HG03439 (cell line): ENCODE measurements at regions not wholly inside any gene's neighbourhood (a gene's known extent, or its start where the extent isn't known, plus 50 kb on each side); places are given as distances from the start of the nearest gene placed in this dataset.
"Not testable (repeated sequence)": the region's sequence is repeated elsewhere in the genome, so short reads cannot be mapped to it uniquely, and the experiment has no call there.

Experiments
- ATAC-seq: cut with Tn5 transposase; IDR thresholded peaks from one replicate; pipeline ENCODE4 v1.9.1; 2021; ENCODE audit warnings: mild to moderate bottlenecking, moderate library complexity; ENCODE audit not compliant: unreplicated experiment

DNA sequence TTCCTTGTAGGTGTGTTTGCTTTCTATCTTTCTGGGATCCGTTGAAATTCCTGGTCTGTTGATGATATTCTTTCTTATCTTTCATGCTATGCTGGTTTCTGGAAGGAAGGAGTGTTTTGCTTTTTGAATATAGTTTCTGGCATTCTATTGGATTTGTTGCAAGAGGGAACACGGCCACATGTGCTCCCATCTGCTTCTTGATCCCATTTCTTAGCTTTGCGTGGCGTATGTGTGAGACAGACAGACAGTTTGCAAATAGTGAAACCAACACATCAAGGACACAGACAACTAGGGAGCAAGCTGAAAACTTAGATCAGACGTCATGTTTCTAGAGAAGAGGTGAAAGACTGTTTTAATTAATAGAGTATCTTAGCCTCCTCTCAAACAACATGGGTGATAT lies 261.9 kb upstream of the PUDP start:
- ATAC-seq = no peak

GRCh38 chrX:7399373-7399772 lies 251.4 kb upstream of the PUDP start:
- no peak for ATAC-seq

- ATAC-seq = no peak
Measured at GRCh38 chrX:7390441-7390840, 242.5 kb upstream of the PUDP start.

GRCh38 chrX:7389576-7389975 lies 241.6 kb upstream of the PUDP start:
- no peak for ATAC-seq

DNA sequence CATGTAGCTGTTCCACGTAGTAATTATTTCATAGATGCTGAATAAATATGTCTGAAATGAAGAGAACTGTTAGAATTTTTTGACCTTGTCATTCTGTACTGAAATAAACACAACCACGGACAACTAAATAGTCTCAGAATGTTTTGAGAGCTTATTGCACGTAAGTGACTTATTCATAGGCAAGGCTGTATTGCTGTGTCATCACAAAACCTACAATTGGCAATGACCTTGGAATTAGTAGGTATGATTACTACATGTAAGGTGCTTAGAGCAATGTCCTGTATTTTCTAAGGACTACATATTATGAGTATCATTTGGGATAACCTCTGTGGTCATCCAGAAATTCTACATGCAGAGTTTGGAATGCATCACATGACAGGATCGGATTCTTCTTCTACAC lies 237.2 kb upstream of the PUDP start:
- ATAC-seq = no peak

GRCh38 chrX:7378406-7378805 lies 230.5 kb upstream of the PUDP start:
- no peak for ATAC-seq

DNA sequence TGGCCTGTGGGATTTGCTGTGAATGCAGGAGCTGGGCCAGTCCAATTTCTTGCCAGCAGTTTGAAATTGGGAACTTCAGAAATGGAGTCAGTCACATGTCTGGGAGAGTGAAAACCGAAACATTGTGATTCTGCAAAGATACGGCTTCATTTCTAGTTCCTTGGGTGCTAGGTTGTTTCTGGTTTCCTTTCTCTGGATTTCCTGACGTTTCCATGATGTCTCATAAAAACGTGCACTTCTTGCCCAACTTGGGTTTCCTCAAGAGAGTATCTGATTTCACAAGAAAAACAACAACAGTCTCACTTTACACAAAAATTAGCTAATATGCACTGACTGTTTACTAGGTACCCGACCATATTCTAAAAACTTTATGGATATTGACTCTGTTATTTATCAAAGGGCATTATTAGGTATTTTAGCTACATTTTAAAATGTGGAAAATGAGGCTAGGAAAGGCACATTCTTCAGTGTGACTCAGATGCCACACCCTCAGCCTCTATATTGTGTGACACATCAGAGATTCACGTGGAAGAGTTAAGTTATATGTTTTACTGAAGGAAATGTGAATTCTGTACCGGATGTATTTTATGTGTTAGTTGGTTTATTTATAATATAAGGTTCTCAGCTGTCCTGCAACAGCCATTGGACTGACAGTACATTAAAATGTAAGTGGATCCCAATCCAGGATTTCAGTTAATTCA lies 225.0 kb upstream of the PUDP start:
- ATAC-seq = no peak

DNA sequence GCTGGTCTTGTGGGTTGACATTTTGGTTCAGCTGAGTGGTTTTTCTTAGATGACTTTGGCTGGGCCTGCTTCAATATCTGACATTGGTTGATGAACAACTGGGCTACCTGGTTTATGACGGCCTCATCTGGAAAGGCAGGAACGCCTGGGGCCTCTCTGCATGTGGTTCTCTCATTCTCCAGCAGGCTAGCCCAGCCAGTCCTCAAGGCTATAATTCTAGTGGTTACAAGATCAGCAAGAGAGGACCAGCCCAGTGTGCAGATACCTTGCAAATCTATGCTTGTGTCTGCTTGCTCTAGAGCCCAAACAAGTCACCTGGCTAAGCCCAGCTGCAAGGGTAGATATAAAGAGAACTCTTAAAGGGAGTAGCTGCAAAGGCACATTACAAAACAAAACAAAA lies 214.2 kb upstream of the PUDP start:
- ATAC-seq = no peak

DNA sequence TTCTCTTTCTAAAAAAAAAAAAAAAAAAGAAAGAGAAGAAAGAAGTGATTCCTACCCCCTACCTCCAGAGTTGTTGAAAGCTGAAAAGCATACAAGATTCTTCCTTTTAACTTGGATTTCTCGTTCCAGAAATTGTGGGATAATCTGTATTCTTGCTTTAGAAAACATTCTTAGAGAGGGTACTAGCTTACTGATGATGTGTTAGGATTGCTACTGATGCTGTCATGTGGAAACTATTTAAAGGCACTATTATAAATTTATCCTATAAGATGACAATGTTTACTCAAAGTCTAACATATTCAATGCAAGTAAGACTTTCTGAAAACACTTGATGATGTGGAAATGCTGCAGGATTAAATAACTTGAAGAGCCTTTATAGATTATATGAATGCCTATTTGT lies 204.0 kb upstream of the PUDP start:
- ATAC-seq = no peak

DNA sequence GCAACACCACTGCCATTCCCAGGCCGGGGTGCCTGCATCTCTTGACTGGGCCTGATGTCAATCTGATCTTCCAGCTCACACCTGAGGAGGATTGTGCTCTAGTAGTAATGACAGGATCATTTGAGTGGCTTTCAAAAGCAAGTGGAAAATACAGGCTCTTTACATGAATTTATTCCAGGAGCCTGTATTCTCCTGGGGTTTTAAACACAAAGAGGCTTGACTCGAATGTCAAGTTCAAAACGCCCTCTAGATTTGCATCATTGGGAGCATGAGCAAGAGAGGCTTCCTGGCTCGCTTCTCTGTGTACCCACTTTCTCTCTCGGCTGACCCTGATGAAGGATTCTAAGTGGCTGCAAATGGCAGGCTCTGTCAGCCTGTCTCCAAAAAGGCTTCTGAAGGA lies 199.5 kb upstream of the PUDP start:
- ATAC-seq = no peak

- ATAC-seq = no peak
Measured at GRCh38 chrX:7346021-7346420, 198.1 kb upstream of the PUDP start.

- ATAC-seq = no peak
Measured at GRCh38 chrX:7343181-7343580, 195.2 kb upstream of the PUDP start.

- ATAC-seq = not testable (repeated sequence)
Measured at GRCh38 chrX:7335816-7336362, 187.9 kb upstream of the PUDP start.

- ATAC-seq = no peak
Measured at GRCh38 chrX:7334253-7334935, 186.4 kb upstream of the PUDP start.

- ATAC-seq = no peak
Measured at GRCh38 chrX:7330971-7331746, 183.2 kb upstream of the PUDP start.

DNA sequence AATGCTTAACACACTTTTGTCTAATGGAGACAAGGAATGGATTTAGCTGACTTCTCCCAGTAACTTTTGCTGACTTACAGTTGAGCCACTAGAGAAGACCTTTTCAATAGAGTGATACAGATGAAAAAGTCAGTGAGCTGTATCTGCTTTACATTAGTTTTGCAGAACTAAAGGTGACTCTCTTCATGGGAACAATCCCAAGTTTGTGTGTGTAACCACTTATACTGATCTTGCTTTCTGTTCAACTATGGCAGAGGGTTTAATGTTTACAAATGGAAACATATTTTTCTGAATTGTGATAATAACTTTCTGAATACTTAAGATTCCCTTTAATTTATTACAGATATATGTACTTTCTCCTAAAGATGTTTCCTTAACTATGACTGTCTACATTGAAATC lies 182.6 kb upstream of the PUDP start:
- ATAC-seq = no peak

GRCh38 chrX:7318661-7319060 lies 170.7 kb upstream of the PUDP start:
- ATAC-seq = no peak

DNA sequence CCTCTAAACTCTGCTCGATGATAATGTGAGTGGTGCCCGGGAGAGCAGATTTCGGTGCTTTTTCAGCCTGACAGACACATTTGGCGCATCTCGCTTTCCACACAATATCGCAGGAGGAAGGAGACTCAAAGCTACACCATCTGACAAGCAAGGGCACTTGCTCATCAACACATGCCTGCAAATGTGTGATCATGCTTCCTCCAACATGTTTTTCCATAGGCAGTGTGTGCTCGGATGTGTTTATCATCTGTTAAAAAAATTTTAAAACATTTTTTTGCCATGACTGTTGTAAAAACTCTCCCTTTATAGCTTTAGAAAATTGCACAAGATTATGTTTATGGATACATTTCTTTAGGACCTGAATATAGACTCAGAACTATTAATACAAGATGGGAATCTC lies 170.3 kb upstream of the PUDP start:
- no peak for ATAC-seq

DNA sequence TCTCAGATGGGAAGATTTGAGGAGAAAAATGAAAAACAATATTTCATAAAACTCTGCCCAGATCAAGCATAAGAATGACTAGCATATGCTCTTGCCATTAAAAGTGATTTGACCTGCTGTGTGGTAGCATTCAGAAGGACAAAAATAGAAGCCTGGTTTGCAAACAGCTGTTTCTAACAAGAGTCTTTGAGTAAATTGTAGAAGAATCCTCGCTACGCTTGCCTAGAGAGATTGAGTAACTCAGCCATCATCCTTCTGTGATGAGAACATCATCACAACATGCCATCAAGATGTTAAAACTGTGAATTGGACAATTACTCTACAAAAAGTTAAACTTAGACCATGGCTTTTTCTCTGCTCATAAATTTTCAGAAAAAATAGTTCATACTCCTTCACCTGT lies 168.9 kb upstream of the PUDP start:
- ATAC-seq = no peak

DNA sequence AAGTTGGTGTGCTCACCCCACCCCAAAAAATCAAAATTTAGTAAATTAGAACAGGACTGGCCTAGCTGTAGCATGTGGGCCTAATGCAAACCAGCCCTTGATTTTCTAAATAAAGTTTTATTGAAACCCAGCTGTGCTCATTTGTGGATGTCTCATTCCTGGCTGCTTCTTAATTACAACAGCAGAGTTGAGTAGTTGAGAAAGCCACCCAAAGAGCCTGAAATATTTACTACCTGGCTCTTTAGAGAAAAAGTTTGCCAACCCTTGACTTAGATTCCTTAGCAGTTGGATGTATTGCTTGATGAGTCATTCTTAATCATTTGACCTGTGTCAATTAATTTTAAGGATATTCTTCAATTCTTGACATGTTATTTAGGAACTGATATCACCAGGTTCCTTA lies 168.3 kb upstream of the PUDP start:
- no peak for ATAC-seq

- ATAC-seq = no peak
Measured at GRCh38 chrX:7314425-7314824, 166.5 kb upstream of the PUDP start.

DNA sequence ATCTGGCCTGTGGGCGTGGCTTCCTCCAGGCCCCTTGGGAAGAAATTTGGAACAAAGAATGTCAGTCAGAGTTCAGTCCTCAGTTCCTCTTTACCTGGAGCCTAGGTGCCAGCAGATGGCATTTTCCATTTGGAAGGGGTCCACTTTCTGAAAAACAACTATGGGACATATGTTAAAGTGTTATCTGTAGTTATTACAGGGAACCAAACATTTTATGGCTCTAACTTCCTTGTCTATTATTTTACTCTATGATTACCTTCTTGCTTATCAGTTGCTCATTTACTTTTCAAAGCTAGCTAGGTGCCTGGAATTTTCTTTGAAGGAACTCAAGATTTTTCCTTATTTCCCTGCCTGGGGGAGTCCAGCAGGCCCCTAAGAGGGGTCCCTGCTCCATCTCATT lies 159.8 kb upstream of the PUDP start:
- no peak for ATAC-seq
